ENCODE measurements at regions not wholly inside any gene's neighbourhood (a gene's known extent, or its start where the extent isn't known, plus 50 kb on each side); places are given as distances from the start of the nearest gene placed in this dataset.

DNA sequence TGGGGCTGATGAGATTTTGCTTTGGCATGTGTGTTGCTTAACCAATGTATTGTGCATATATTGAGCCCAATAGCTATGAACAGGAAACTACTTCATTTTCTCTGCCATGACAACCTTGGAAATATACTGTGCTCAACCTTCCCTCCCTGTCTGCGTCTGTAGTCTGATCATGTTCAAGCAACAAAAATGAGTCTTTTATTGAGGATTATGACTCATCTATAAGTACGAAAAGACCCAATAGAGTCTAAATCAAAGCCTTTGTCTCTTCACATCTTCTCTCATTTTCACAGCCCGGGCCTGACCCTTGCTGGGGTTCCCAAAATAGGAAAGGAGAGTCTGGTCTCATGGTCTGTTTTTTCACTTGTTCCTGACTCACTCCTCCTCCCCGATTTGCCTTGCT is 158.2 kb downstream of the CAND1 start:
- no peak for DNase-seq (ENCODE audit: low spot score)

- DNase-seq (ENCODE audit: low spot score): no peak
Observed at GRCh38 chr12:67428431-67428830, 159.3 kb downstream of the CAND1 start.

- DNase-seq (ENCODE audit: low spot score): no peak
Observed at GRCh38 chr12:67430708-67431335, 161.7 kb downstream of the CAND1 start.

- DNase-seq (ENCODE audit: low spot score): no peak
Observed at GRCh38 chr12:67431411-67432020, 162.4 kb downstream of the CAND1 start.

DNA sequence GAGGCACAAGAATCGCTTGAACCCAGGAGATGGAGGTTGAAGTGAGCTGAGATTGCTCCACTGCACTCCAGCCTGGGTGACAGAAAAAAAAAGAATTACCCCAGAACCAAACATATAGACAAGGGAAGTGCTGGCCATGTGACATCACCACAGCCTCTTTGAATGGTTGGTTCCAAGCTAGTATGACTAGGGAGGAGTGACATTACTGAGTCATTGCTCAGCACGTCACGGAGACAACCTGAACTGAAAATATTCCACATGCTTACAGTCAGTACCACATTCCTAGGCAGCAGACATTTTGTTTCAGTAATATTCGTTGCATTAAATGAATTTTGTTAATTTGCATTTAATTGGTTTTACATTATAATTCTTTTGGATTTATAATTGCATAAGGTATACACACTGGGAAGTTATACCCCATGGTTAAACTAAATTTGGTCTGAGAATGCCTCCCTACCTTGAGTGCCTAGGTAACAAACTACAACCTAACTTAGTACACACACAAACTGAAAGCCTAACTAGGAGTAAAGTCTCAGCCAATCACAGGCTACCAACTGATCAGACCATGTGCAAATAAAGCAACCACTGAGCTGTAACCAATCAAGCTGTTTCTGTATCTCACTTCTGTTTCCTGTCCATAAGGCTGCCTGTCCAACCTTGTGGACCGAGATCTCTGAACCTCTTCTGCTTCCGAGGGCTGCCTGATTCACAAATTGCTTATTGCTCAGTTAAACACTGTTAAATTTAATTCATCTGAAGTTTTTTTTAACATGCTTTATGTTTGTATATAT is 164.4 kb downstream of the CAND1 start:
- no peak for DNase-seq (ENCODE audit: low spot score)

DNA sequence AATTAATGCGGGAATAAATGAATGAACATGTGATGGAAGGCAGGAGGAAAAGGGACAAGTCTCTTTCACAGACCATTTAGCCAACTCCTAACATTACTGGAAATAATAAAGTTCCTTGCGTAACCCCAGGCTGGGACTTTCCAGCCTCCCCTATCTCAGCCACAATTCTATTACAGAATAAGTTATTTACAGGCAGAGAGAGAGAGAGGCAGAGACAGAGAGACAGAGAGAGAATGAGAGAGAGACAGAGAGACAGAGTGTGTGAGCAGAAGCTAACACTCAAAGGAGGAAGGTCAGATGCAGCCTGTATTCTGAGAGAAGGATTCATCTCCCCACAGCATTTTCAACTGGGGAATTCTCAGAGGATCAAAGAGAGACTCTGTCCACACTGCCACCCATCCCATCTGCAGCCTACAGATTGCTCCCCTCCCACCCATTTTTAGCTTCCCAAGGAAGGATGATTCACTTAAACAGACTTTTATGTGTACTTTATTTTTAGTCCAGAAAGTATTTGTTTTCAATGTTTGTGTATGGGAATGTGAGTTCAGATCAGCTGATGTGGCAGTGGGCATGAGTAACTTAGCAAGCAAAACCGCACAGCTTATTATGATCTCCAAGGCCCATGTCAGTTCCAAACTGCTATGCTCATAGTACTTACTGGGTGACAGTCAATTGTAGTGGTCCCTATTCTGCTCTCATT is 165.7 kb downstream of the CAND1 start:
- no peak for DNase-seq (ENCODE audit: low spot score)

- no peak for DNase-seq (ENCODE audit: low spot score)
Observed at GRCh38 chr12:67436230-67436629, 167.1 kb downstream of the CAND1 start.

DNA sequence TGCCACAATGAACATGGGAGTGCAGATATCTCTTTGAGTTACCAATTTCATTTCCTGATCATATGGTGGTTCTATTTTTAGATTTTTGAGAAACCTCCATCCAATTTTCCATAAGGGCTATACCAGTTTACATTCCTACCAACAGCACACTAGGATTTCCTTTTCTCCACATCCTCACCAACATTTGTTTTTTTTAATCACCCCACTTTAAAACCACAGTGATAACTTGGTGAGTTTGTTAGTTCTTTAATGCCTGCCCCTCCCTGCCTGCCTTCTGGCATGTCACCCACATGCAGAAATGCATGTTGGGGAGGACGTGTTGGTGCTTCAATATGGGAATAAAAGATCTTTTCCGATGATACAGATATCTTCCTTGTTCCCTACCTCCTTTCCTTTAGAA is 167.9 kb downstream of the CAND1 start:
- no peak for DNase-seq (ENCODE audit: low spot score)

DNA sequence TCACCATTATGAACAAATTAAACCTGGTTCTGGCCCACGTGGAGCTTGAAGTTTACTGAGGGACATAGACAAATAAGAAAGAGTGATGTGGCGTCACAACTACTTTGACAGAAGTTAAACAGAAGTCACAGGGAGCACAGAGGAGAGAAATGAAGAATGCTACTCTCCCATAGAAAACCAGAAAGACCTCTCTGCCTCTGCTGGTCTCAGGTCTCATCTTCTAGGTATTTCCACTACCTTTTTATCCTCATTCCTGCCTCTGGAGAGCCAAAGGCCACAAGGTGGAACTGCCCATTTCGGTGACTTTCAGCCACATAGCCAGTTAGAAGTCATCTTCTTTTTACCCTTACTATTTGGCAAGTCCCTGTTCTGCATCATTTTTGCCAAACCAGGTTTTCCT is 170.5 kb downstream of the CAND1 start:
- no peak for DNase-seq (ENCODE audit: low spot score)

DNA sequence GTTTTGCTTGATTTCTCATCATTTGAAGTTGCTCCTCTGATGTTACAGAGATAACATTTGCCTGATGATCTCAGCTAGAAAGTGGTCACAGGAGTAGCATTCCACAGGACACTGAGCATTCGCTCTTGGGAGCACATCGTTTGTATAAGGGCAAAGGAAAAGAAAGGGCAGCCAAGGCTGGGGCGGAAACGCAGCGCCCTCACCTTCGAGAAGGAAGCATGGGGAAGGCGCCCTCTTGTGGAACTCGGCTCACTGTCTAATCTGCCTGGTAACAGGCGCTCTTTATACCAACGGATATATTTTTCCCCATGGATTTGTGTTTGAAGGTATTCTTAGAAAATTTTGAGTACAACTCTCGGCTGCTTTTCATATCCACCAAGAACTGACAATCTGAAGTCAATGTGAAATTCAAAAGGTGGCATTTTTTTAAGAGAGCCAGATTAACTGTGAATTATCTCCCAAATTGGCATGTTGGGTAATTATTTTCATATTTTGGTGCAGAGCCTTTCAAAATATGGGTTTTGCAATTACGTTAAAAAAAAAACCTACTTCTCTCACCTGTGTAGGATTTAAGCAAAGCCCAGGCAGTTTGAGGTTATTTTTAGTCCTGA is 172.7 kb downstream of the CAND1 start:
- peak; percentile 69 for DNase-seq (ENCODE audit: low spot score)

DNA sequence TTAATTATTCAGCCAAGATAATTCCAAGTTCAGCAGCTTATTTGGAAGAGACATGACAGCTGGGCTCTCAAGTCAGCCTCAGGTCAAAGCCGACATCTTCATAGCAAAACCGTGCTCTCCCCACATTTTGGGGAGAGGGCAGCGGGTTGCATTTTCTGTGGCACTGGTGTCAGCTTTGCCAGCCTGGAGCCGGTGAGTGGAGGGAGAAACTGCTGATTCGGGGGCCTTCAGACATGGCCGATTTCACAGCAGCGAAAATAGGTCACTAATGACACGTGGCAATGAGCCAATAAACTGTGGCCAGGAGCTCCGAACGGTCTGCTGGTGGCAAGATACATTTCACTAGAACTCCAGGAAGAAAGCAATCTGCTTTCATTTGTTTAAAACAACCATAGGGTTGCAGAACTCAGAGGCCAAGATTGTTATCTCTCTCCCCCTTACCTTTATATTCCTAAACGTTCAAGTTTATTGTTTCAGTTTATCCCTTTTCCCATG is 173.2 kb downstream of the CAND1 start:
- no peak for DNase-seq (ENCODE audit: low spot score)

DNA sequence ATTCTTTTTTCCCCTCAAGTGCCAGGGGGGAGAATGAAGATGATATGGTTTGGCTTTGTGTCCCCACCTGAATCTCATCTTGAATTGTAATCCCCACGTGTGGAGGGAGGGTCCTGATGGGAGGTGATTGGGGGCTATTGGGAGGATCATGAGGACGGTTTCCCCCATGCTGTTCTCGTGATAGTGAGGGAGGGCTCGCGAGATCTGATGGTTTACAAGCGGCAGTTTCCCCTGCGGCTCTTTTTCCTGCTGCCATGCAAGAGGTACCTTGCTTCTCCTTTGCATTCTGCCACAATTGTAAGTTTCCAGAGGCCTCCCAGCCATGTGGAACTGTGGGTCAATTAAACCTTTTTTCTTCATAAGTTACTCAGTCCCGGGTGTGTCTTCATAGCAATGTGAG is 173.7 kb downstream of the CAND1 start:
- no peak for DNase-seq (ENCODE audit: low spot score)

- DNase-seq (ENCODE audit: low spot score): no peak
Observed at GRCh38 chr12:67444542-67444941, 175.4 kb downstream of the CAND1 start.

DNA sequence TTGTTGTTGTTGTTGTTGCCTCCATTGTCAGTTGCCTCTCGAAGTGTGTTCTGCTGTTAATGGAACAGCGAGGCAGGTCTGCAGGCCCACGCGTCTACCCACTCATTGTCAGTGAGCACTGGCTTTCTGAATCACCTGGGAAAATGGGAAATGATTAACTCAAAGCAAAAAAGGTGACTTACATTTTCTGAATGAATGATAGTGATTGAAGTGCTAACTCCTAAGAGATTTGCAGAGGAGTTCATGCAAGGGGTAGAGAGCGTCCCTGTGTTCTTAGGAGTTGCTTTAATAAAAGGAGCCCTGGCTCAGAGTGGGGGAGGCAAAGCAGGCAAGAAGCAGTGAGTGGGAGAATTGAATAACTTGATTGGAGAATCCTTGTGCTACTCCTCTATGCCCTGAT is 177.6 kb downstream of the CAND1 start:
- DNase-seq (ENCODE audit: low spot score): no peak

- DNase-seq (ENCODE audit: low spot score): no peak
Observed at GRCh38 chr12:67447180-67447579, 178.0 kb downstream of the CAND1 start.

DNA sequence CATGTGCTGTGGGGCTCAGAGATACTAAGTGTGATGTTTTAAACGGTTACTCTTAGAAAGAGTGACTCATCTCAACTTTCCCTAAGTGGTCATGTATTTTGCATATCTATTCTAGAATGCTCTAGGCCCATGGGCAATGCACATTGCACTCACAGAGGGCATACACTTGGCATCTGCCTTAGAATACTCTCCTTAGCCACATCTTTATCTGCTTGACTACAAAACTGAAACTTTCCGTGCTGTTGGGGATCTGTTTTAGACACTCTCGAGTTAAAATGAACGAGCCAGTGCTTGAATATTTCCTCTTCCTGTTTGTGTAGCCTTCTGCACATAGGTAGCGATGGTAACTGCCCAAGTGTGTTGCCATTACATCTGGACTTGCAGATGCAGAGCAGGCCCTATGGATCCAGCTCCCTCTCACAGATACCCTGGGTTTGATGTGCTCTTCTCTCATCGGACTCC is 180.5 kb downstream of the CAND1 start:
- peak; percentile 18 for DNase-seq (ENCODE audit: low spot score)

- DNase-seq (ENCODE audit: low spot score): no peak
Observed at GRCh38 chr12:67450441-67450840, 181.3 kb downstream of the CAND1 start.

DNA sequence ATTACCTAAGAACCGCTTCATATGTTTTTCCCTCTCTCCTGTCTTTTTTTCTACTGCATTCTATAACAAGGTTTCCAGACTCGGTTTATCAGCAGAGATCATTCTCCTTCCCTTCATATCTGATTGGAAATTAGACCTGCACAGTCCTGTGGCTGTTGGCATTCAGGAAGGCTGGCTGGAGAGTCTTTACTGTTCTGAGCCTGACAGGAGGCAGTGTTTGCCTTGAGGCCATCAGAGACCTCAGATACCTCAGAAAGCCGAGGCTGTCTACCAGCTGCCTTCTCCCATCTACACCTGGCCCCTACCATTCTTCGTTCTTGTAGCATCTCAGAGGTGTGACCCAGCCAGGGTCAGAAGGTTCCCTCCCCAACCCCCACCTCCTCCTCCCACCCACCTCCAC is 182.0 kb downstream of the CAND1 start:
- no peak for DNase-seq (ENCODE audit: low spot score)

GRCh38 chr12:67452119-67452805 is 183.1 kb downstream of the CAND1 start:
- DNase-seq (ENCODE audit: low spot score): no peak

DNA sequence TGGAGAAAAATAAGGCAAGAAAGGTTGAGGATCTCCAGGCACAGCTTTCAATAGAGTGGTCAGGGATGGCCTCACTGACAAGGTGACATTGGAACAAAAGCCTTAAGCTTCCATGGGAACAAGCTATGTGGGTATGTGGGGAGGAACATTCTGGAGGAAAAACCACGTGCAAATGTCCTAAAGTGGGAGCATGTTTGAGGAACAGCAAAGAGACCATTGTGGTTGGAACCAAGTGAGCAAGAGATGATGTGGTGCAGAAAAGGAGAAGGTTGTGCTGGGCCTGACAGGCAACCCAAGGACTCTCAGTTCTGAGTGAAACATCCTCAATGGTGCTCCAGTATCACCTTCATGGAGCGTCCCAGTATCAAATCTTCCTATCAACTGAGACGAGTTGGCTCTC is 184.0 kb downstream of the CAND1 start:
- DNase-seq (ENCODE audit: low spot score): no peak

- no peak for DNase-seq (ENCODE audit: low spot score)
Observed at GRCh38 chr12:67455236-67455635, 186.1 kb downstream of the CAND1 start.

Data from CD4-positive, alpha-beta T cell treated with Interleukin-6 at 100 ng/mL for 8 hours (primary cell).